Erythroblast (primary cell): ENCODE measurements at regions not wholly inside any gene's neighbourhood (a gene's known extent, or its start where the extent isn't known, plus 50 kb on each side); places are given as distances from the start of the nearest gene placed in this dataset.

Experiments used
- DNase-seq, 2 experiments: peaks; one replicate each; lab custom pipeline; 2025; lab: John Stamatoyannopoulos, UW
- GATA1 ChIP-seq: IDR thresholded peaks from 2 replicates; pipeline ENCODE4 v1.6.1; 2011; ENCODE audit warnings: low read depth, mild to moderate bottlenecking, control low read depth, low read length, moderate library complexity
- POLR2A ChIP-seq: IDR thresholded peaks from 2 replicates; pipeline ENCODE4 v1.6.1; 2011; ENCODE audit warnings: mild to moderate bottlenecking, low read length

DNA sequence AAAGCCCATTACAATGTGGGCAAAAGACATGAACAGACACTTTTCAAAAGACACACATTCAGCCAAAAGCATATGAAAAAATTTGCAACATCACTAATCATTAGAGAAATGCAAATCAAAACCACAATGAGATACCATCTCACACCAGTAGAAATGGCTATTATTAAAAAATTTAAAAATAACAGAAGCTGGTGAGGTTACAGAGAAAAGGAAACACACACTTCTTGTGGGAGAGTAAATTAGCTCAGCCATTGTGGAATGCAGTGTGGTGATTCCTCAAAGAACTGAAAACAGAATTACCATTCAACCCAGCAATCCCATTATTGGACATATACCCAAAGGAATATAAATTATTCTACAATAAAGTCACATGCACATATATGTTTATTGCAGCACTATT is 585.2 kb upstream of the TUSC1 start:
- DNase-seq, result no peak

DNA sequence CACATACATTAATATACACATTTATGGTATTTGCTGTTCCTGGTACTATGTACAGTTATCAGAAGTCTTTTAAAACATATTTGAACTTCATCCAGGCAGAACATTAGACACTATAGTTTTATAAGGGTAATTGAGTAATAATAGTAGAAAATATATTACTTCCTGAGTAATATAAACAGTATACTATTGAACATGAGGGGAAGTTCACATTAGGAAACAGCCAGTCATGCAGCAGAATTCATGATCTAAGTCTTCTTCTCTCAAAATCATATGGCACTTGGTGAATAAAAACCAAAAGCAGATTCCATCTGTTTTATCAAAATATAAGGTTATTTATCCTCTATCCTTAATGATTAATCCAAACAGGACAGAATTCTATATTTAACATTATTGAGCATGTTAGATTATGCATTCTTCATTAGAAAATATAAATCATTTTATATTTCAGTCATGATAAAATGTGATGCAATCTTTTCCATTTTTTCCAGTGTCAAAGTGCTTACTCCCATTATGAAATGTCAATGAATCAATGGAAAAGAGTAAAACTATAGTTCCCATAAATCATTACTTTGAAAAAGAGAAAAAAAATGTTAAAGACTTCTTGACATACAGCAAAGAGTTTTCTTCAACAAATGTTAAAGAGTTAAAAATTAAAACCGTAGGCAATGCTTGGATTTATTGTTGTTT is 584.3 kb upstream of the TUSC1 start:
- no peak for TF ChIP-seq GATA1
- no peak for TF ChIP-seq POLR2A
- no peak for DNase-seq

More for the DNA sequence above, 585.2 kb upstream of the TUSC1 start:
- TF ChIP-seq GATA1 (no peak), POLR2A (no peak)

DNA sequence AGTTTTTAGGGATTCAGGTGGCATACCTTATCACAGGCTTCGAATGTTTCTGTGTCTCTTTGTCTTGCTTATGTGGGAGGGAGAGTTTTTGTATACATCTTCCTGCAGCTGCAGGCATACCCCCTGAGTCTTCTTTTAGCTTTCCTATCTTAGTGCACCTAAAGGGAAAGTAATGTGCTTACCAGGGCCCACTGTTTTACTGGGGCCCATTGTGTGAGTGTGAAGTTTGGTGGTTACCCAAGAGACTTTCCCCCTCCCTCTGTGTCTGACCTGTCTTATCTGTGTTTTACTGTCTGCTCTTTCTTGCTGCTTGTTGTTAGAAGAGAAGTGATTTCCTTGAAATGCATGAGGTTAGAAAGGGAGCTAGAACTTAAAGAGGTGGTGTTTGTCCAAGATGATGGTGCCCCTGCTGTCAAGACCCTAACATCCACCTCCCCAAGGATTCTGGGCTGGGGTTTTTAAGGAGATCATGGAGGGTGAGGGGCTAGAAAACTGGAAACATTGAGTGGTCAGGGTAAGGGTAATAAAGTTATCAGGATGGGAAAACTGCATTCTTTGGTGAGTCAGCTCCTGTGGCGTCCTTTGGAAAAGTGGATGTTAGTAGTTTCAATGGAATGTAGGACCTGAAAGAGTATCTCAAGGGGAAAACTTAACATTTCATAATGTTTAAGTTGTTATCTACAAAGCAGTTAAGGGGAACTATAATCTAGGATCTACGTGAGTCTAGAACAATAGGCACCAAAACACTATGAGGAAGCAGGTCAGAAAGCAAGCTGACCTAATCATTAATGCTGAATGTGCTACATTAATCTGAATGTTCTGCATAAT is 583.5 kb upstream of the TUSC1 start:
- TF ChIP-seq POLR2A, result no peak
- TF ChIP-seq GATA1, result no peak
- DNase-seq, result no peak

DNA sequence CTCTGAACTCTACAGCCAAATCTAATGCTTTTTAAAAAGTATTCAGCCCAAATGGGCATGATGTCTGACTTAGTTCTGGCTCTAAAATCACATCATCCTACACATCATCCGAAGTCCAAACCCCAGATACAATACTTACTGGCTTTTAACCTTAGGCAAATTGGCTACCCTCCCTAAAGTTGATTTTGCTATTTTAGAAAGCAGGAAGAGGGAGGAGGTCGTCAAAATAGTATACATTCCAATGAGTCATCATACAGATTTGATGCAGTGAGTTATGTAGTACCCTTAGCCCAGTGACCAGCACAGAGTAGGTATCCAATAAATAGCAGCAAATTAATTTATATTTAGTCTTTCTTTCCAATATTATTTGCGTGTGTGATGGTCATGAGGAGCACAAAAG is 582.0 kb upstream of the TUSC1 start:
- TF ChIP-seq GATA1 (no peak), POLR2A (no peak)
- DNase-seq, result no peak

DNA sequence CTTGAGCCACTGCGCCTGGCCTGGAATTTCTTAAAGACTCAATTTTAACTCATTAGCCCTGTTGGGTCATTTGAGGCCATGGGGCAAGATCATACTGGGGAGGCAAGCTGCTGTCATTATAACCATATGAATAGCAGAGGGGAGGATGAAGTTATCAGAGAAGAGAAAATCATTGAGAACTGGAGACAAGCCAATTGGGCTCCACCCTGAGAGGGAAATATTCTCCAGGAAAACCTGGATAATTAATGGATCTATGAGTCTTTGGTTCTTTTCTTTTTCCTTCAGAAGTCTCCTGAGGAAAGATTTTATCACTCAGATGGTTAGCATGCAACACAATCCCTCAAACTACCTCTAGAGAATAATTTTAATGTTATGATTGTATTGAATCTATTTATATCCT is 569.6 kb upstream of the TUSC1 start:
- TF ChIP-seq GATA1 (no peak), POLR2A (no peak)
- DNase-seq, result no peak

DNA sequence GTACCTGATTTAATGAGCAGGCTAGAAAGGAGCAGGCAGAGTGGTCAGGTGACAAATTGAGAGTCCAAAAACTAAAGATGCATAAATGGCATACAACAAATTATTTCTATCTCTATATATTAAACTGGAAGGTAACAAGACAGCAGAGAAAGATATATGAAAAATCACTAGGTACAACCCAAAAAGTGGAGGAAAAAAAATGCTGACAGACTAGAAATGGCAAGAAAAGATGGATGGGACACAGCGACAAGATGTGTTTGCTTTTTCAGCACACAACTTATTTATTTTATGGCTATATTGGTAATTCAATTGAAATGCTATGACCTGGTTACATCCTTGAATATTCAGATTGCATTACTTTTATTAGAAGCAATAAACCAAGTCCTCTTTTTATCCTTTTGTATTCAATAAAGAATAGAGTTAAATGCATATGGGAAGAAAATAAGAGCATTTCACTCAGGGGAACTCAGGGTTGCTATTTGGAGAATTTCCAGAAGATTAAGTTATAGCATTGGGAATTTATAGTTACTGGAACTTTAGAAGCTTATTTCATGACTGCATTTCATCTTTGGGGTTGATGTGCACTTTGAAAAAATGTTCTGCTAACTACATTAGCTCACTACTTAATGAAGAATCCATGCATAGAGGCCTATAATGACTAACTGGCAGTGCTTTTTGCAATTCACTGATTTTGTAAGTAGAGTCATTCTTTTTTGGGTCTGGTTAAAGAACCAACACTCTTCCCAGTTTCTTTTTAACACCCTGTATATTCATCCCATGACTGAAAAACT is 566.6 kb upstream of the TUSC1 start:
- DNase-seq, result no peak
- no peak for TF ChIP-seq GATA1

DNA sequence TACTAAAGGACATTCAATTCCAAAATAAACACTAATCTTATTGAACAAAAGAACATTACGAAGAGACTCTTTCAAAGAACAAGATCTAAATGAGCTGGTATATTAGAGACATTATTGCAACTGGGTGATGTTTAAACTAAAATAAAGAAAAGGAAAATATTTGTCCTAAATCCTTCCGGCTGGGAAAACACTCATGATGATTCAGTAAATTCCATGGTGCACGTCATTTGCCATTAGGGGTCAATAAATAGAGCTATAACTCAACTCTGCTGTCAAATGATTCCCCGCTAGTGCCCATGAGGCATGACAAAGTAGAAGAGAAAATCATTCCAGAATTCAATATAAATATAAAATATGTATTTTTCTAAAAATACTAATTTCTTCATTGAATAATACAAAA is 565.5 kb upstream of the TUSC1 start:
- no peak for TF ChIP-seq POLR2A
- no peak for TF ChIP-seq GATA1
- no peak for DNase-seq

DNA sequence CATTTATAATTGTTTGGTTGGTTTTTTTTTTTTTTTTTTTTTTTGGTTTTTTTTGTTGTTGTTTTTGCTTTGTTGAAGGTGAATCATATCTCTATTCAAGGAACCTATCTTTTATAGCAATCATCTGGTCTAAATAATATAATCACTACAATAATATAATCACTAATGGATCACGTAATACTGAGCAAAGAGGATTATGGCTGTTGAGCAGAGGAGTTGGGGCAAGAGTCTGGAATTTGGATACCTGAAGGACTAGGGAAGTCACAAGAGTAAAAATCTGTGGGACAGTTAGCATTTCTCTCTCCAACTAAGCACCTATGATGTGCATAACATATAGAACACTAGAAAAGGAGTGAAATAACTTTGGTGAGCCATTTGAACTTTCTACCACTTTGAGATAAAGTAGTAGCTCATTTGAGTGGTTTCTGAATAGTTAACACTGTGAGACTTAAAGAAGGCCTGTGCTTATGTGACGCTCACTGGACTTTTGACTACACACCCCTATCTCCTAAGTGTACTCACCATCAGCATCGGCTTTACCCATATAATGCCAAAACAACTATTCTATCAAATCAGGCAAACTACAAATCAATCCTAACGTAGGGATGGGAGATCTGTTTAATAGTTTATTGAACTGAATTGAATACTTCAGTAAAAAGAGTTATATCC is 564.9 kb upstream of the TUSC1 start:
- TF ChIP-seq GATA1 (no peak), POLR2A (no peak)

DNA sequence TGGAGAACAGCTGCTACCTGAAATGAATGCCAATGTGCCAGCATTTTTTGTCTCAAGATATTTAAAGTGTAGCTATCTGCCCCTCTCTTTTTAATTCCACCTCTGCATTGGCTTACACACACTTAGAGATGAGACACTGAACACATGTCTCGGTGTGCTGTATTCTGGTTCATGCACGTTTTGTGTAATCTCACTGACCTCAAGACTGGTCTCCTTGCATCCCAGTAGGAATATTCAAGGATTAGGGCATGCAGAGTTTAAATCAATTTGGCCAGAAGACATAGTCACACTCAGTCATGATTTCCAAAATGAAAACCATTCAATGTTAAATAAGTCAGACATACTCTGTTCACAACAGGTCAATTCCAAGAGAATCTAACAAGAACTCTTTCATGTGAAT is 561.8 kb upstream of the TUSC1 start:
- TF ChIP-seq GATA1, result no peak
- no peak for TF ChIP-seq POLR2A
- no peak for DNase-seq

More for the DNA sequence above, 564.9 kb upstream of the TUSC1 start:
- DNase-seq, result no peak

DNA sequence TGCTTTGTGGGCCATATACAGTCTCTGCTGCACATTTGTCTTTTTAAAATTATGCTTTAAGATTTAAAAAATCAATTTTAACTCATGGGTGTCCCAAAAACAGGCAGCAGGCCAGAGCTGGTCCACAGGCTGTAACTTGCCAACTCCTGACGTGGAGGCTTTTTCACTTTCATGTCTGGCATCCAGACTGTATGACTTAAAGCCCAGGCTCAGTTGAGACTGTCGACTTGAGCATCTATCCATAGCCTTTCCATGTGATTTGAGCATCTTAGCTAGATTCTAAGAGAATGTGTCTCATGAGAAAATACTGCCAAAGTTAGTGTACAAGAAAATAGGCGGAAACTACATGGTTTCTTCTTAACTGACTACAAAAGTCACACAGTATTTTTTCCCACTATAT is 559.0 kb upstream of the TUSC1 start:
- no peak for DNase-seq
- TF ChIP-seq GATA1, result no peak
- no peak for TF ChIP-seq POLR2A

DNA sequence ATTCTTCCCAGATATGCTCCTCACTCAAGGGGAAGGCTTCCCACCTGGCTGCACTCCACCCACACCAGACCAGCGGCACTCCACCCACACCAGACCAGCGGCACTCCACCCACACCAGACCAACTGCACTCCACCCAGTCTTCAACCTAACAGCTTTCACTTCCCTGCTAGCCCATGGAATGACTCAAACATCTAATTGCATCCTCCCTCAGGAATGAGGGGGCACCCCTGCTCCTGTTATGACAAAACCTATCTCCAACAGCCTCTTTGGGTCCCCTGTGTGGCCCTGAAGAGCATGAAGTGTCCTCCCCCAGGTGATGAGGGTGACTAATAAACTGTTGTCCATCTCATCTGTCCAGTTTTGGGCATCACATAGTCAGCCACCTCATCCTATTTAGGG is 556.6 kb upstream of the TUSC1 start:
- DNase-seq, result no peak
- TF ChIP-seq GATA1 (no peak), POLR2A (no peak)

DNA sequence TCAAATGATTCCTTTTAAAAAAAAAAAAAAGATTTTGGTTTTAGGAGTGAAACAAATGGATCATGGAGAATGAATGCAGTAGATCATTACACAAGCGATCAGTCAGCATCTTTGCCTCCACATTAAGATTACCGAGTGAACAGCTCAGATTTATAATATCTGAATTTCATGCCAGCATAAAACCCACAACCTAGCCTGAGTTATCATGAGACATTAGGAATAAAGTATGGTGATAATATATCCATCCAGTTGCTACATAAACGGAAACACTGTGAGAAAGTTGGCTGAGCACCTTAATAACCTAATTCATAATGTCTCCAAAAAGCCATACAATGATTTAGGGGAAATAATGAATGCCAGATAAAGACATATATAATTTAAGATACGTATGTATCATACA is 553.1 kb upstream of the TUSC1 start:
- DNase-seq, result no peak
- TF ChIP-seq POLR2A (no peak), GATA1 (no peak)

DNA sequence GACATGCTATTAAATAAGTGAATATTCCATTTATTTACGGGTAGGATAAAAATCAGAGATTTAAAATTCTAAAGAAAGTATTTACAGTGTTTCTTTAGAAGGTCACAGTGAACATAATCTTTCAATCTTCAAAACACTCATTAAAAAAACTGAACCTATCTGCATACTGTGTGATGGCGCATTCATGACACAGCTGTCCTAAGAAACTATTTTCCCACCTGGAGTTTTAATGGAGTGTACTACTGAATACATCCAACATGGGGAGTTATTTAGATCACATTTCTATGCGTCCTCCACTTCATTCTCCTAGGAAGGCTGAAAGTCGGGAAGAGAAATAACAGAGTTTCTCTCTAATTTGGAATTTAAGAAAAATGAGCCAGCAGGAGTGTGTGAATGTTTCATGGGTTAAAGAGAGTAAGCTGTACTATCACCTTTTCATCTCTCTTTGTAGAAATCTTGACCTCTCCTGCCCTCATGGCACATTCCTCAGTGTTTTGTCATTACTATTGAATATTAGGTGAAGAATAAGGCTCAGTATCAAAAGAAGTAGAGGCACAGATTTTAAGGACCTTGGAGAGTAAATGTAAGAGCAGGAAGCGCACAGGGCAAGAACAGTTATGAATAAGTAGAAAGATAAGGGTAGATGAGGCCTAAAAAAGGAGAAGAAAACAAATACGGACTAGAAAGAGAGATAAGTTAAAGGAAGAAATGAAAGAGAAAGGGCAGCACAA is 551.2 kb upstream of the TUSC1 start:
- TF ChIP-seq GATA1, result no peak
- TF ChIP-seq POLR2A, result no peak
- DNase-seq, result no peak
